Esophagus mucosa (tissue), 1 donor: ENCODE measurements at regions not wholly inside any gene's neighbourhood (a gene's known extent, or its start where the extent isn't known, plus 50 kb on each side); places are given as distances from the start of the nearest gene placed in this dataset.

Experiments
- ATAC-seq: fragments of 200-7000 bp; cut with Tn5 transposase; one replicate; pipeline ENCODE4 v1.9.1; 2020
- donor health status: DM: yes; HTN: yes; CAD: no.

GRCh38 chr4:60544981-60545380 lies 655.1 kb upstream of the ADGRL3 start:
- ATAC-seq = no peak

- ATAC-seq = no peak
Observed at GRCh38 chr4:60562334-60562733, 637.8 kb upstream of the ADGRL3 start.

- ATAC-seq = no peak
Observed at GRCh38 chr4:60565558-60565957, 634.6 kb upstream of the ADGRL3 start.

GRCh38 chr4:60575336-60575735 lies 624.8 kb upstream of the ADGRL3 start:
- ATAC-seq = no peak

GRCh38 chr4:60579335-60579734 lies 620.8 kb upstream of the ADGRL3 start:
- no peak for ATAC-seq

GRCh38 chr4:60581919-60582536 lies 618.1 kb upstream of the ADGRL3 start:
- ATAC-seq = no peak

GRCh38 chr4:60588556-60588955 lies 611.6 kb upstream of the ADGRL3 start:
- ATAC-seq = no peak

- ATAC-seq = no peak
Observed at GRCh38 chr4:60589425-60589824, 610.7 kb upstream of the ADGRL3 start.

- ATAC-seq = no peak
Observed at GRCh38 chr4:60590116-60590515, 610.0 kb upstream of the ADGRL3 start.

- no peak for ATAC-seq
Observed at GRCh38 chr4:60605646-60606354, 594.3 kb upstream of the ADGRL3 start.

- peak; percentile 97 for ATAC-seq
Observed at GRCh38 chr4:60611762-60612496, 588.2 kb upstream of the ADGRL3 start.

GRCh38 chr4:60617731-60618130 lies 582.4 kb upstream of the ADGRL3 start:
- no peak for ATAC-seq

GRCh38 chr4:60619531-60620305 lies 580.4 kb upstream of the ADGRL3 start:
- ATAC-seq = no peak

- no peak for ATAC-seq
Observed at GRCh38 chr4:60637976-60638375, 562.1 kb upstream of the ADGRL3 start.

- ATAC-seq = no peak
Observed at GRCh38 chr4:60648774-60649173, 551.4 kb upstream of the ADGRL3 start.

GRCh38 chr4:60652933-60653332 lies 547.2 kb upstream of the ADGRL3 start:
- ATAC-seq = no peak

GRCh38 chr4:60655356-60655755 lies 544.8 kb upstream of the ADGRL3 start:
- no peak for ATAC-seq

- no peak for ATAC-seq
Observed at GRCh38 chr4:60656171-60656570, 544.0 kb upstream of the ADGRL3 start.

- ATAC-seq = no peak
Observed at GRCh38 chr4:60657041-60657440, 543.1 kb upstream of the ADGRL3 start.

GRCh38 chr4:60657807-60658206 lies 542.3 kb upstream of the ADGRL3 start:
- no peak for ATAC-seq

- ATAC-seq = no peak
Observed at GRCh38 chr4:60663769-60664168, 536.4 kb upstream of the ADGRL3 start.

- ATAC-seq = no peak
Observed at GRCh38 chr4:60682901-60683300, 517.2 kb upstream of the ADGRL3 start.

GRCh38 chr4:60683357-60683756 lies 516.8 kb upstream of the ADGRL3 start:
- ATAC-seq = no peak
